Progenitor cell of endocrine pancreas (in vitro differentiated cells): ENCODE measurements at regions not wholly inside any gene's neighbourhood (a gene's known extent, or its start where the extent isn't known, plus 50 kb on each side); places are given as distances from the start of the nearest gene placed in this dataset. TPM values are rescaled to one million over a fixed set of nuclear protein-coding genes. Genes with fewer than 3 reads are reported as not detected.

Experiments
- DNase-seq: peaks from one replicate; pipeline ENCODE4 v3.0.0; 2021; ENCODE audit warnings: low spot score; ENCODE audit not compliant: unreplicated experiment
- H3K27ac Mint-ChIP-seq: 2 replicates; pipeline ENCODE4 v1.8.0; 2021; ENCODE audit warnings: mild to moderate bottlenecking, moderate library complexity, mixed read lengths
- H3K27me3 Mint-ChIP-seq: 2 replicates; pipeline ENCODE4 v1.8.0; 2021; ENCODE audit warnings: mixed read lengths
- H3K36me3 Mint-ChIP-seq: 2 replicates; pipeline ENCODE4 v1.8.0; 2022; ENCODE audit warnings: mixed read lengths; ENCODE audit not compliant: insufficient read depth
- H3K4me1 Mint-ChIP-seq: 2 replicates; pipeline ENCODE4 v1.8.0; 2021; ENCODE audit warnings: low read depth, mixed read lengths
- H3K4me3 Mint-ChIP-seq: 2 replicates; pipeline ENCODE4 v1.8.0; 2021; ENCODE audit warnings: low read depth, mild to moderate bottlenecking, moderate library complexity, mixed read lengths
- H3K9me3 Mint-ChIP-seq: 2 replicates; pipeline ENCODE4 v1.8.0; 2021; ENCODE audit warnings: low read depth, mixed read lengths
- CTCF ChIP-seq: fragments of 200-600 bp; sonication (generic); IDR thresholded peaks from one replicate; pipeline ENCODE4 v1.5.0; 2021; ENCODE audit warnings: antibody characterized with exemption, mild to moderate bottlenecking; ENCODE audit not compliant: unreplicated experiment
- microRNA-seq: library from miRNA; unstranded; fragments of <30 nt; microRNA quantifications from one replicate; pipeline ENCODE4 v1.1.0, GENCODE V29; 2020; ENCODE audit warnings: borderline number of aligned reads; ENCODE audit not compliant: unreplicated experiment

DNA sequence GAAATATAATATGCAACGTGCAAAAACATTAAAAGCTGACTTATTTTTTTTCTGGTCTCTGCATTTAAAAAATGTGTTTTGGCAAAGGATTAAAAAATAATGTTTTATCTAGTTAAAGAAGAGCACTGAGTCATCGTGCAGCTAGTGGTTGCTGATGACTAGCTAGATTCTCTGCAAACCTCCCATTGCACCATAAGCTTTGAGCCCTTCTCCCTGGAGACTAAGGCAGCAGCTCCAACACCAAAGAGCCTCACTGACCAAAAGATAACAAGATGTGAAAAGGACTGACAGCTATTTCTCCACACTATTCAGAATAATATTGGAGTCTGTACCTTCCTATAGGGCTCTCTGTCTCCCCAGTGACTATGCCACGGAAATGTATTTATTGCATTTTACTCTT lies 424.3 kb downstream of the SLITRK2 start:
- no peak for DNase-seq
- TF ChIP-seq CTCF, result no peak
- H3K27me3 Mint-ChIP-seq, result no peaks in the 10 kb centered on the region
- no peaks in the 10 kb centered on the region for H3K36me3 Mint-ChIP-seq
- no peaks in the 10 kb centered on the region for H3K4me1 Mint-ChIP-seq
- H3K27ac Mint-ChIP-seq, result no peak overlapping the region
- H3K4me3 Mint-ChIP-seq, result no peak overlapping the region
- peaks cover 41% of the 10 kb centered on the region for H3K9me3 Mint-ChIP-seq

- Mint-ChIP-seq H3K9me3 (peaks cover 44% of the 10 kb centered on the region), H3K27me3 (no peaks in the 10 kb centered on the region), H3K36me3 (peaks cover 1% of the 10 kb centered on the region), H3K4me3 (no peak overlapping the region), H3K4me1 (no peaks in the 10 kb centered on the region), H3K27ac (no peak overlapping the region)
- TF ChIP-seq CTCF, result no peak
- no peak for DNase-seq
Measured at GRCh38 chrX:146243041-146243440, 425.4 kb downstream of the SLITRK2 start.

- no peak for TF ChIP-seq CTCF
- Mint-ChIP-seq H3K9me3 (peaks cover 33% of the 10 kb centered on the region), H3K27me3 (no peaks in the 10 kb centered on the region), H3K36me3 (peaks cover 3% of the 10 kb centered on the region), H3K27ac (no peak overlapping the region), H3K4me3 (no peak overlapping the region), H3K4me1 (peaks cover 8% of the 10 kb centered on the region)
- no peak for DNase-seq
Measured at GRCh38 chrX:146259207-146259606, 441.6 kb downstream of the SLITRK2 start.

GRCh38 chrX:146264763-146265375 lies 447.2 kb downstream of the SLITRK2 start:
- Mint-ChIP-seq H3K27ac (peak overlapping the region; percentile 86), H3K4me3 (peak overlapping the region; percentile 55)

DNA sequence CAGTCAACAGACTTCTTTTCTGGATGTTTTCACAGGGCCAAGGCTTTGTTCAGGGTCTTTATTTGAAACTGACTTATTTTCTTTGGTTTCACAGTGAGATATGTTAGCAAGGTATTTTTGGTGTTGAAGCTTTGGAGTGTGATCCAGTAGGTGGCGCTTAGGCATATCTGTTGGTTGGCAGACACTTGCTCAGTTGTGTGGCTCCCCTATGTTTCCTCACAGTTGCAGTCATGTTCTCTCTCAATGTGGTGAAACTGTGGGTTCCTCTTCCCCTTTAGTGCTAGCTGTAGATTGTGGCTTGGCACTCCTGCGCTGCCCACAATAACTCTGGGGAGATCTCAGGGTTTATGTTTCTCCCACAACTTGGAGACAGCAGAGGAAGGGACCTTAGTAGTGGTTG lies 460.8 kb downstream of the SLITRK2 start:
- no peak overlapping the region for H3K4me3 Mint-ChIP-seq
- TF ChIP-seq CTCF, result peak; percentile 30
- peaks cover 43% of the 10 kb centered on the region for H3K9me3 Mint-ChIP-seq
- peaks cover 2% of the 10 kb centered on the region for H3K36me3 Mint-ChIP-seq
- no peaks in the 10 kb centered on the region for H3K4me1 Mint-ChIP-seq
- no peak overlapping the region for H3K27ac Mint-ChIP-seq
- H3K27me3 Mint-ChIP-seq, result no peaks in the 10 kb centered on the region
- DNase-seq, result no peak

More at GRCh38 chrX:146264763-146265375, 447.2 kb downstream of the SLITRK2 start:
- H3K36me3 Mint-ChIP-seq, result peaks cover 9% of the 10 kb centered on the region
- H3K27me3 Mint-ChIP-seq, result no peaks in the 10 kb centered on the region
- no peak for DNase-seq
- H3K4me1 Mint-ChIP-seq, result peaks cover 29% of the 10 kb centered on the region
- TF ChIP-seq CTCF, result no peak
- H3K9me3 Mint-ChIP-seq, result peaks cover 30% of the 10 kb centered on the region

Small RNA genes in the stretch of these regions (microRNA-seq; reads per million reads assigned to microRNA genes)
- gene MIR888, result 60.9 reads per million, percentile 50 among the genes with 10 or more reads in this experiment
- 13.1 reads per million, percentile 23 among the genes with 10 or more reads in this experiment for gene MIR890
- 193 reads per million, percentile 63 among the genes with 10 or more reads in this experiment for gene MIR891A
- gene MIR891B, result not detected
- 57.9 reads per million, percentile 49 among the genes with 10 or more reads in this experiment for gene MIR892A
- gene MIR892B, result 17.9 reads per million, percentile 28 among the genes with 10 or more reads in this experiment
- 11.3 reads per million, percentile 20 among the genes with 10 or more reads in this experiment for gene MIR892C
